HCT116 (cell line): ENCODE measurements at regions not wholly inside any gene's neighbourhood (a gene's known extent, or its start where the extent isn't known, plus 50 kb on each side); places are given as distances from the start of the nearest gene placed in this dataset.

Source experiments
- ATAC-seq: fragments of 200-7000 bp; cut with Tn5 transposase; 2 replicates; pipeline ENCODE4 v1.9.1; 2020; ENCODE audit warnings: mild to moderate bottlenecking, moderate library complexity
- BruUV-seq: library from RNA; stranded (reverse); fragments of 400-500 nt; replicated peaks from 2 replicates; lab custom pipeline; 2021; lab: Mats Ljungman, UMichigan
- CTCF ChIA-PET: fragments of 300-600 bp; sonication (Branson Sonifier 250); formaldehyde crosslinking; loops from one replicate; lab custom pipeline; 2021; ENCODE audit warnings: antibody characterized with exemption; lab: Charles Lee
- POLR2A ChIA-PET: fragments of 300-600, 350-600 bp; sonication (Branson Sonifier 250); formaldehyde crosslinking; loops from one replicate; lab custom pipeline; 2021; ENCODE audit warnings: antibody characterized with exemption; lab: Charles Lee
- RAD21 ChIA-PET, 2 experiments: fragments of 300-600 bp; sonication (Branson Sonifier 250); formaldehyde crosslinking; loops; one replicate each; lab custom pipeline; 2023; ENCODE audit warnings: low total read pairs in 2 of 2; ENCODE audit not compliant: uncharacterized antibody in 2 of 2, unreplicated experiment in 2 of 2, low non-redundant PET in 1 of 2; lab: Charles Lee
- DNase-seq: peaks from one replicate; pipeline ENCODE4 v3.0.0-alpha.2; 2010; ENCODE audit warnings: low read depth, low spot score
- H2AFZ ChIP-seq: fragments of 200-600 bp; shearing (Covaris generic), sonication (generic); 2 replicates; pipeline ENCODE4 v1.6.1; 2017; ENCODE audit warnings: low read depth, mixed run types, mixed read lengths, antibody characterized with exemption, low read length; ENCODE audit not compliant: poor library complexity, severe bottlenecking
- H3K27ac ChIP-seq: 2 replicates; pipeline ENCODE4 v1.5.1; 2012; ENCODE audit warnings: low read depth, low read length
- H3K27me3 ChIP-seq: fragments of 200-600 bp; sonication (generic); 2 replicates; pipeline ENCODE4 v1.6.1; 2016; ENCODE audit warnings: mixed run types, low read length, mixed read lengths; ENCODE audit not compliant: insufficient read depth
- H3K36me3 ChIP-seq, 2 experiments: fragments of 200-500 bp in 1 of 2; fragments of 200-600 bp in 1 of 2; sonication (Bioruptor generic) in 1 of 2; sonication (generic) in 1 of 2; 2 replicates each; pipeline versions ENCODE4 v1.5.1 to v1.6.1; 2014 to 2016; ENCODE audit warnings: low read length in 2 of 2, inconsistent platforms in 1 of 2, mixed read lengths in 1 of 2, mixed run types in 1 of 2; ENCODE audit not compliant: insufficient read depth in 2 of 2, control insufficient read depth in 1 of 2
- H3K4me1 ChIP-seq, 2 experiments: fragments of 200-600 bp in 1 of 2; sonication (generic) in 1 of 2; 2 replicates each; pipeline versions ENCODE4 v1.5.1 to v1.6.1; 2012 to 2017; ENCODE audit warnings: low read length in 2 of 2, inconsistent platforms in 1 of 2, mild to moderate bottlenecking in 1 of 2, mixed read lengths in 1 of 2, mixed run types in 1 of 2, moderate library complexity in 1 of 2; ENCODE audit not compliant: insufficient read depth in 2 of 2, control insufficient read depth in 1 of 2
- H3K4me2 ChIP-seq: fragments of 200-600 bp; sonication (generic); 2 replicates; pipeline ENCODE4 v1.6.1; 2017; ENCODE audit warnings: mixed run types, low read length, mixed read lengths
- H3K4me3 ChIP-seq, 2 experiments: fragments of 200-600 bp in 1 of 2; sonication (generic) in 1 of 2; replicated peaks in 1 of 2; 2 replicates each; pipeline ENCODE4 v1.5.1; 2011 to 2016; ENCODE audit warnings: low read length in 2 of 2, control low read depth in 1 of 2, low read depth in 1 of 2, mild to moderate bottlenecking in 1 of 2, mixed read lengths in 1 of 2, mixed run types in 1 of 2
- H3K79me2 ChIP-seq: fragments of 200-600 bp; sonication (generic); 2 replicates; pipeline ENCODE4 v1.6.1; 2017; ENCODE audit warnings: mild to moderate bottlenecking, mixed run types, low read length, moderate library complexity, mixed read lengths; ENCODE audit not compliant: insufficient read depth
- H3K9ac ChIP-seq: fragments of 200-600 bp; sonication (generic); 2 replicates; pipeline ENCODE4 v1.6.1; 2016; ENCODE audit warnings: low read length, mixed read lengths
- H3K9me2 ChIP-seq: fragments of 200-600 bp; sonication (generic), shearing (Covaris generic); 2 replicates; pipeline ENCODE4 v1.6.1; 2017; ENCODE audit warnings: mixed run types, mild to moderate bottlenecking, moderate library complexity; ENCODE audit not compliant: insufficient read depth
- H3K9me3 ChIP-seq, 2 experiments: fragments of 200-500 bp in 1 of 2; fragments of 200-600 bp in 1 of 2; sonication (Bioruptor generic) in 1 of 2; sonication (generic) in 1 of 2; 2 replicates each; pipeline ENCODE4 v1.6.1; 2014 to 2017; ENCODE audit warnings: low read length in 2 of 2, mixed read lengths in 2 of 2, inconsistent platforms in 1 of 2, low read depth in 1 of 2, mild to moderate bottlenecking in 1 of 2, mixed run types in 1 of 2, moderate library complexity in 1 of 2; ENCODE audit not compliant: control insufficient read depth in 1 of 2, insufficient read depth in 1 of 2
- H4K20me1 ChIP-seq: fragments of 200-600 bp; sonication (generic), shearing (Covaris generic); 2 replicates; pipeline ENCODE4 v1.6.1; 2017; ENCODE audit warnings: mixed run types, mild to moderate bottlenecking, moderate library complexity; ENCODE audit not compliant: insufficient read depth
- CEBPB ChIP-seq: IDR thresholded peaks from 2 replicates; pipeline ENCODE4 v1.6.1; 2012; ENCODE audit warnings: low read depth
- EGR1 ChIP-seq: IDR thresholded peaks from 2 replicates; pipeline ENCODE4 v1.6.1; 2012; ENCODE audit warnings: low read depth
- ELF1 ChIP-seq: IDR thresholded peaks from 2 replicates; pipeline ENCODE4 v1.6.1; 2012; ENCODE audit warnings: low read depth, borderline replicate concordance
- EZH2 ChIP-seq: fragments of 200-600 bp; sonication (generic); IDR thresholded peaks from 2 replicates; pipeline ENCODE4 v1.6.1; 2017; ENCODE audit warnings: antibody characterized with exemption, mixed run types
- EZH2phosphoT487 ChIP-seq: fragments of 200-600 bp; IDR thresholded peaks from 2 replicates; pipeline ENCODE4 v1.6.1; 2018; ENCODE audit warnings: antibody characterized with exemption, borderline replicate concordance
- FOSL1 ChIP-seq: IDR thresholded peaks from 2 replicates; pipeline ENCODE4 v1.6.1; 2012; ENCODE audit warnings: low read depth
- JUND ChIP-seq: IDR thresholded peaks from 2 replicates; pipeline ENCODE4 v1.6.1; 2012
- POLR2A ChIP-seq: IDR thresholded peaks from 2 replicates; pipeline ENCODE4 v1.7.0; 2011; ENCODE audit warnings: borderline replicate concordance; ENCODE audit not compliant: insufficient read depth, insufficient read length; ENCODE audit errors: extremely low read depth
- POLR2AphosphoS5 ChIP-seq: IDR thresholded peaks from 2 replicates; pipeline ENCODE4 v1.6.1; 2011; ENCODE audit warnings: mild to moderate bottlenecking, low read depth, low read length, moderate library complexity
- REST ChIP-seq: IDR thresholded peaks from 2 replicates; pipeline ENCODE4 v1.6.1; 2012; ENCODE audit warnings: low read depth
- SIN3A ChIP-seq: IDR thresholded peaks from 2 replicates; pipeline ENCODE4 v1.6.1; 2012; ENCODE audit warnings: low read depth
- YY1 ChIP-seq: IDR thresholded peaks from 2 replicates; pipeline ENCODE4 v1.6.1; 2011; ENCODE audit warnings: low read length, low read depth, moderate library complexity, mild to moderate bottlenecking; ENCODE audit not compliant: insufficient replicate concordance; ENCODE audit errors: extremely low read depth
- ZFX ChIP-seq: fragments of 450-650 bp; IDR thresholded peaks from 2 replicates; pipeline ENCODE4 v1.6.1; 2017
- intact Hi-C: fragments of 100-400 bp; cut with micrococcal nuclease; formaldehyde crosslinking; loops from 2 replicates; pipeline ENCODE4 v1.10.0; 2022

DNA sequence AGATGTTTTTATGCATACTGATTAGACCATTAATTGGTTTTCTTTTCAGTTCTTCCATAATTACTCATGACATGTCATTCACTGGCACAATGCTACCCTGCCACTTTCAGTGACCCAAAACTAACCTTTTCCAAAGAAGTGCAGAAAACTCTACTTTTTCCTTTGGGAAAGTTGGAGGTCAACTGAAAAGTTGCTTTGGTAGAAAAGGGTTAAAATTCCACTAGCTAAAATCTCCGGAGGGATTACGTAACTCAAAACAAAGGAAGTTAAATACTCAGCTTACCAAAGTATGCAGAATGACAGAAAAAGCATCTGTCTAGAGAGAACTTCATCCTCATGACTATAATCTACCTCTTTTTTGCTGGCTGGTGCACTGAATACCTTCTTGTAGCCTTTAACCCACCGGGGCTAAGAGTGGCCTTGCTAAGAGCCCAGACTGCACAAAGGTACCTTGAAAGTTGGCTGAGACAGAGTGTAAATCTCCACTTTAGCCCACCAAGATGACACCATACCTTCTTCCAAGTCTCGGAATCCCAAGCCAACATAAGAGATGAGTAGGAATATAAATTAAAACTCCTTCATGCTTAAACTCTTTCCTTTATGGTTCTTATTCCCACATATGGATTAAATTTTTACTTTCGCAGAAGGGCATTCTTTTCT is 1099.5 kb upstream of the INTU start:
- Histone ChIP-seq H3K27me3 (no peaks in the 10 kb centered on the region), H3K9me2 (no peaks in the 10 kb centered on the region), H2AFZ (no peak overlapping the region), H3K79me2 (no peaks in the 10 kb centered on the region), H3K4me3 (no peak overlapping the region), H3K4me1 (no peaks in the 10 kb centered on the region), H3K4me2 (no peak overlapping the region), H3K9ac (no peak overlapping the region), H4K20me1 (no peaks in the 10 kb centered on the region), H3K27ac (no peak overlapping the region), H3K36me3 (no peaks in the 10 kb centered on the region), H3K9me3 (no peaks in the 10 kb centered on the region)
- TF ChIP-seq EGR1 (no peak), ZFX (no peak), SIN3A (no peak), EZH2 (no peak), CEBPB (no peak), POLR2A (no peak), ELF1 (no peak), JUND (no peak), YY1 (no peak), REST (no peak), POLR2AphosphoS5 (no peak), EZH2phosphoT487 (no peak), FOSL1 (no peak)
- no peak for ATAC-seq
- ChIA-PET RAD21 (no interaction called here), CTCF (no interaction called here), POLR2A (no interaction called here)
- no TSS peak for BruUV-seq
- intact Hi-C loops, result no loop called here
- no peak for DNase-seq
